ENCODE measurements at regions not wholly inside any gene's neighbourhood (a gene's known extent, or its start where the extent isn't known, plus 50 kb on each side); places are given as distances from the start of the nearest gene placed in this dataset.

GRCh38 chr17:5698959-5699358 is 114.7 kb upstream of the NLRP1 start:
- TF ChIP-seq EZH2 (IDR thresholded peaks at IDR 0.05; ENCODE audit: borderline replicate concordance, low read length) (no peak), CTCF (conservative IDR thresholded peaks at IDR 0.05 in 1 of 2, IDR thresholded peaks at IDR 0.05 in 1 of 2; ENCODE audit: extremely low read depth in 1 of 2, insufficient read depth in 1 of 2, low read depth in 1 of 2, low read length in 2 of 2) (no peak)
